K562 (cell line): ENCODE measurements at regions not wholly inside any gene's neighbourhood (a gene's known extent, or its start where the extent isn't known, plus 50 kb on each side); places are given as distances from the start of the nearest gene placed in this dataset.

Source experiments
- BCOR ChIP-seq: fragments of 450-650 bp; IDR thresholded peaks from 2 replicates; pipeline ENCODE4 v1.6.1; 2016
- GABPA ChIP-seq: fragments of 200-800 bp; sonication (Bioruptor generic); conservative IDR thresholded peaks from 2 replicates; pipeline ENCODE4 v1.6.1; 2016; ENCODE audit warnings: low read depth, missing genetic modification characterization, missing compliant biosample characterization
- KLF1 ChIP-seq: fragments of 450-650 bp; IDR thresholded peaks from 2 replicates; pipeline ENCODE4 v1.6.1; 2016; ENCODE audit warnings: missing genetic modification characterization, missing compliant biosample characterization
- LEF1 ChIP-seq: fragments of 450-650 bp; IDR thresholded peaks from 2 replicates; pipeline ENCODE4 v1.6.1; 2016; ENCODE audit warnings: mild to moderate bottlenecking
- SMARCE1 ChIP-seq: fragments of 450-650 bp; IDR thresholded peaks from 2 replicates; pipeline ENCODE4 v1.7.1; 2016; ENCODE audit warnings: mild to moderate bottlenecking
- SP1 ChIP-seq: sonication (generic); formaldehyde crosslinking; IDR thresholded peaks from 2 replicates; pipeline ENCODE4 v1.8.1; 2022; ENCODE audit warnings: mild to moderate bottlenecking, missing genetic modification reagents
- THRAP3 ChIP-seq: fragments of 450-650 bp; IDR thresholded peaks from 2 replicates; pipeline ENCODE4 v1.6.1; 2016; ENCODE audit warnings: mild to moderate bottlenecking, inconsistent platforms, borderline replicate concordance
- TSC22D4 ChIP-seq: fragments of 450-650 bp; IDR thresholded peaks from 2 replicates; pipeline ENCODE4 v1.6.1; 2016; ENCODE audit warnings: missing genetic modification characterization, missing biosample characterization, control low read depth
- YY1 ChIP-seq, 3 experiments: IDR thresholded peaks; 2 replicates each; pipeline ENCODE4 v1.6.1; 2011; ENCODE audit warnings: low read length in 2 of 3, mild to moderate bottlenecking in 2 of 3, moderate library complexity in 2 of 3, borderline replicate concordance in 1 of 3, control low read depth in 1 of 3, low read depth in 1 of 3; ENCODE audit not compliant: insufficient read depth in 3 of 3, insufficient replicate concordance in 2 of 3, control insufficient read depth in 1 of 3, insufficient read length in 1 of 3; ENCODE audit errors: extremely low read depth in 1 of 3
- ZBTB7A ChIP-seq: IDR thresholded peaks from 2 replicates; pipeline ENCODE4 v1.6.1; 2011; ENCODE audit warnings: low read depth, mild to moderate bottlenecking, low read length, moderate library complexity, borderline replicate concordance; ENCODE audit not compliant: control insufficient read depth
- ZSCAN29 ChIP-seq: fragments of 450-650 bp; IDR thresholded peaks from 2 replicates; pipeline ENCODE4 v1.6.1; 2017
- TF ChIP-seq, protein P1 (sequence below): fragments of 450-650 bp; IDR thresholded peaks from 2 replicates; pipeline ENCODE4 v1.6.1; 2016; ENCODE audit warnings: borderline replicate concordance
- TF ChIP-seq, protein P2 (sequence below): fragments of 450-650 bp; IDR thresholded peaks from 2 replicates; pipeline ENCODE4 v1.6.1; 2018; ENCODE audit not compliant: partially characterized antibody

GRCh38 chr10:78973901-78974616, 94.7 kb upstream of the ZMIZ1 start (continued):
- TF ChIP-seq, protein P1, sequence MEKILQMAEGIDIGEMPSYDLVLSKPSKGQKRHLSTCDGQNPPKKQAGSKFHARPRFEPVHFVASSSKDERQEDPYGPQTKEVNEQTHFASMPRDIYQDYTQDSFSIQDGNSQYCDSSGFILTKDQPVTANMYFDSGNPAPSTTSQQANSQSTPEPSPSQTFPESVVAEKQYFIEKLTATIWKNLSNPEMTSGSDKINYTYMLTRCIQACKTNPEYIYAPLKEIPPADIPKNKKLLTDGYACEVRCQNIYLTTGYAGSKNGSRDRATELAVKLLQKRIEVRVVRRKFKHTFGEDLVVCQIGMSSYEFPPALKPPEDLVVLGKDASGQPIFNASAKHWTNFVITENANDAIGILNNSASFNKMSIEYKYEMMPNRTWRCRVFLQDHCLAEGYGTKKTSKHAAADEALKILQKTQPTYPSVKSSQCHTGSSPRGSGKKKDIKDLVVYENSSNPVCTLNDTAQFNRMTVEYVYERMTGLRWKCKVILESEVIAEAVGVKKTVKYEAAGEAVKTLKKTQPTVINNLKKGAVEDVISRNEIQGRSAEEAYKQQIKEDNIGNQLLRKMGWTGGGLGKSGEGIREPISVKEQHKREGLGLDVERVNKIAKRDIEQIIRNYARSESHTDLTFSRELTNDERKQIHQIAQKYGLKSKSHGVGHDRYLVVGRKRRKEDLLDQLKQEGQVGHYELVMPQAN: 0 out of 2 replicates have a peak, but pooled peaks have one; percentile 55
- TF ChIP-seq ZSCAN29 (peak; percentile 63; the same call in 1 of the 2 replicates), TSC22D4 (tag) (no peak), YY1 (IDR thresholded peaks at IDR 0.05; ENCODE audit: borderline replicate concordance in 1 of 3, control insufficient read depth in 1 of 3, extremely low read depth in 1 of 3, insufficient read depth in 3 of 3, insufficient read length in 1 of 3, insufficient replicate concordance in 2 of 3, low read depth in 1 of 3, low read length in 2 of 3) (peak in 1 of 3 experiments; percentile 59), SP1 (0 out of 2 replicates have a peak, but pooled peaks have one; percentile 12), THRAP3 (peak; percentile 80; the same call in 1 of the 2 replicates), LEF1 (0 out of 2 replicates have a peak, but pooled peaks have one; percentile 45), KLF1 (tag) (no peak), GABPA (tag) (peak; percentile 33; the same call in 1 of the 2 replicates), SMARCE1 (peak; percentile 65), ZBTB7A (peak; percentile 51; the same call in 1 of the 2 replicates), BCOR (no peak)
- TF ChIP-seq, protein P2, sequence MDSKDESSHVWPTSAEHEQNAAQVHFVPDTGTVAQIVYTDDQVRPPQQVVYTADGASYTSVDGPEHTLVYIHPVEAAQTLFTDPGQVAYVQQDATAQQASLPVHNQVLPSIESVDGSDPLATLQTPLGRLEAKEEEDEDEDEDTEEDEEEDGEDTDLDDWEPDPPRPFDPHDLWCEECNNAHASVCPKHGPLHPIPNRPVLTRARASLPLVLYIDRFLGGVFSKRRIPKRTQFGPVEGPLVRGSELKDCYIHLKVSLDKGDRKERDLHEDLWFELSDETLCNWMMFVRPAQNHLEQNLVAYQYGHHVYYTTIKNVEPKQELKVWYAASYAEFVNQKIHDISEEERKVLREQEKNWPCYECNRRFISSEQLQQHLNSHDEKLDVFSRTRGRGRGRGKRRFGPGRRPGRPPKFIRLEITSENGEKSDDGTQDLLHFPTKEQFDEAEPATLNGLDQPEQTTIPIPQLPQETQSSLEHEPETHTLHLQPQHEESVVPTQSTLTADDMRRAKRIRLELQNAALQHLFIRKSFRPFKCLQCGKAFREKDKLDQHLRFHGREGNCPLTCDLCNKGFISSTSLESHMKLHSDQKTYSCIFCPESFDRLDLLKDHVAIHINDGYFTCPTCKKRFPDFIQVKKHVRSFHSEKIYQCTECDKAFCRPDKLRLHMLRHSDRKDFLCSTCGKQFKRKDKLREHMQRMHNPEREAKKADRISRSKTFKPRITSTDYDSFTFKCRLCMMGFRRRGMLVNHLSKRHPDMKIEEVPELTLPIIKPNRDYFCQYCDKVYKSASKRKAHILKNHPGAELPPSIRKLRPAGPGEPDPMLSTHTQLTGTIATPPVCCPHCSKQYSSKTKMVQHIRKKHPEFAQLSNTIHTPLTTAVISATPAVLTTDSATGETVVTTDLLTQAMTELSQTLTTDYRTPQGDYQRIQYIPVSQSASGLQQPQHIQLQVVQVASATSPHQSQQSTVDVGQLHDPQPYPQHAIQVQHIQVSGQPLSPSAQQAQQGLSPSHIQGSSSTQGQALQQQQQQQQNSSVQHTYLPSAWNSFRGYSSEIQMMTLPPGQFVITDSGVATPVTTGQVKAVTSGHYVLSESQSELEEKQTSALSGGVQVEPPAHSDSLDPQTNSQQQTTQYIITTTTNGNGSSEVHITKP: peak; percentile 57
